Chondrocyte (in vitro differentiated cells): ENCODE measurements at regions not wholly inside any gene's neighbourhood (a gene's known extent, or its start where the extent isn't known, plus 50 kb on each side); places are given as distances from the start of the nearest gene placed in this dataset.

Source experiments
- DNase-seq: peaks from one replicate; pipeline ENCODE4 v3.0.0; 2021; ENCODE audit warnings: mixed read lengths, low spot score
- H3K27ac Mint-ChIP-seq: one replicate; pipeline ENCODE4 v1.8.0; 2021; ENCODE audit warnings: mild to moderate bottlenecking, moderate library complexity, mixed read lengths; ENCODE audit not compliant: unreplicated experiment
- H3K27me3 Mint-ChIP-seq: 2 replicates; pipeline ENCODE4 v1.8.0; 2021; ENCODE audit warnings: low read depth, mixed read lengths
- H3K36me3 Mint-ChIP-seq: 2 replicates; pipeline ENCODE4 v1.8.0; 2021; ENCODE audit warnings: low read depth, mixed read lengths
- H3K4me1 Mint-ChIP-seq: 2 replicates; pipeline ENCODE4 v1.8.0; 2021; ENCODE audit warnings: low read depth, mild to moderate bottlenecking, mixed read lengths
- H3K4me3 Mint-ChIP-seq: one replicate; pipeline ENCODE4 v1.8.0; 2021; ENCODE audit warnings: mild to moderate bottlenecking, moderate library complexity, mixed read lengths; ENCODE audit not compliant: unreplicated experiment
- H3K9me3 Mint-ChIP-seq: 2 replicates; pipeline ENCODE4 v1.8.0; 2021; ENCODE audit warnings: low read depth, mixed read lengths
- TF ChIP-seq, protein P1 (sequence below): fragments of 200-600 bp; sonication (generic); IDR thresholded peaks from 2 replicates; pipeline ENCODE4 v1.5.0; 2021; ENCODE audit warnings: antibody characterized with exemption, mild to moderate bottlenecking, moderate library complexity

- no peaks in the 10 kb centered on the region for H3K36me3 Mint-ChIP-seq
- TF ChIP-seq, protein P1, sequence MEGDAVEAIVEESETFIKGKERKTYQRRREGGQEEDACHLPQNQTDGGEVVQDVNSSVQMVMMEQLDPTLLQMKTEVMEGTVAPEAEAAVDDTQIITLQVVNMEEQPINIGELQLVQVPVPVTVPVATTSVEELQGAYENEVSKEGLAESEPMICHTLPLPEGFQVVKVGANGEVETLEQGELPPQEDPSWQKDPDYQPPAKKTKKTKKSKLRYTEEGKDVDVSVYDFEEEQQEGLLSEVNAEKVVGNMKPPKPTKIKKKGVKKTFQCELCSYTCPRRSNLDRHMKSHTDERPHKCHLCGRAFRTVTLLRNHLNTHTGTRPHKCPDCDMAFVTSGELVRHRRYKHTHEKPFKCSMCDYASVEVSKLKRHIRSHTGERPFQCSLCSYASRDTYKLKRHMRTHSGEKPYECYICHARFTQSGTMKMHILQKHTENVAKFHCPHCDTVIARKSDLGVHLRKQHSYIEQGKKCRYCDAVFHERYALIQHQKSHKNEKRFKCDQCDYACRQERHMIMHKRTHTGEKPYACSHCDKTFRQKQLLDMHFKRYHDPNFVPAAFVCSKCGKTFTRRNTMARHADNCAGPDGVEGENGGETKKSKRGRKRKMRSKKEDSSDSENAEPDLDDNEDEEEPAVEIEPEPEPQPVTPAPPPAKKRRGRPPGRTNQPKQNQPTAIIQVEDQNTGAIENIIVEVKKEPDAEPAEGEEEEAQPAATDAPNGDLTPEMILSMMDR = no peak
- H3K27ac Mint-ChIP-seq = no peak overlapping the region
- H3K9me3 Mint-ChIP-seq = no peaks in the 10 kb centered on the region
- H3K4me1 Mint-ChIP-seq = no peaks in the 10 kb centered on the region
- no peak overlapping the region for H3K4me3 Mint-ChIP-seq
- H3K27me3 Mint-ChIP-seq = peaks cover 2% of the 10 kb centered on the region
- no peak for DNase-seq
These were observed 827.1 kb downstream of the PLOD2 start for GRCh38 chr3:145333931-145334330.

- Mint-ChIP-seq H3K36me3 (peaks cover 3% of the 10 kb centered on the region), H3K27me3 (no peaks in the 10 kb centered on the region), H3K4me1 (no peaks in the 10 kb centered on the region), H3K27ac (no peak overlapping the region), H3K4me3 (no peak overlapping the region), H3K9me3 (peaks cover 31% of the 10 kb centered on the region)
- no peak for DNase-seq
- TF ChIP-seq, protein P1 = no peak
These were observed 805.8 kb downstream of the PLOD2 start for GRCh38 chr3:145355206-145355605.

GRCh38 chr3:145357453-145357852 is 803.5 kb downstream of the PLOD2 start:
- H3K27me3 Mint-ChIP-seq = no peaks in the 10 kb centered on the region
- H3K4me3 Mint-ChIP-seq = no peak overlapping the region
- no peak for DNase-seq
- H3K36me3 Mint-ChIP-seq = peaks cover 3% of the 10 kb centered on the region
- no peak overlapping the region for H3K27ac Mint-ChIP-seq
- TF ChIP-seq, protein P1 = no peak
- H3K9me3 Mint-ChIP-seq = peaks cover 31% of the 10 kb centered on the region
- no peaks in the 10 kb centered on the region for H3K4me1 Mint-ChIP-seq

DNA sequence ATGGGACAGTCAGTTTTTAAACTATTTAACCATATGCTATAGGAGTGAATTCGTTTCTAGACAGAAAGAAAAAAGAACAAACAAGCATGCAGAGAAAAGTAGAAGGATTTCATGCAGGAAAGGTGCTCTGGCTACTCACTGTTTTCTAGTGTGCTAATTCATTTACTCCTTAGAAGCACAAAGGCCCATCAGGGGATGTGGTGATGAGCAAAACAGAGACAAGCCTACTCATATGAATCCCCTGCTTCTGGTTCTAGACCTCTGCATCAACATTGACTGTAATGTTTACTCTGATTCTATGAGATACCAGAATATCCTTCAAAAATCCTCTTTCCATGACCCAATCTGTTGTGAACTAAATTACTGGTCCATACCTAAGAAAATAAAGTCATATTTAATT is 801.9 kb downstream of the PLOD2 start:
- Mint-ChIP-seq H3K27me3 (peaks cover 2% of the 10 kb centered on the region), H3K4me3 (no peak overlapping the region), H3K4me1 (no peaks in the 10 kb centered on the region), H3K36me3 (peaks cover 3% of the 10 kb centered on the region), H3K27ac (no peak overlapping the region), H3K9me3 (peaks cover 26% of the 10 kb centered on the region)
- TF ChIP-seq, protein P1 = no peak
- DNase-seq = no peak

- H3K27ac Mint-ChIP-seq = no peak overlapping the region
- no peaks in the 10 kb centered on the region for H3K4me1 Mint-ChIP-seq
- peaks cover 3% of the 10 kb centered on the region for H3K9me3 Mint-ChIP-seq
- no peak for DNase-seq
- TF ChIP-seq, protein P1 = no peak
- peaks cover 2% of the 10 kb centered on the region for H3K36me3 Mint-ChIP-seq
- peaks cover 4% of the 10 kb centered on the region for H3K27me3 Mint-ChIP-seq
- H3K4me3 Mint-ChIP-seq = no peak overlapping the region
These were observed 792.2 kb downstream of the PLOD2 start for GRCh38 chr3:145368748-145369147.
